Cerebellar nuclear complex (tissue), 1 donor: ENCODE measurements at regions not wholly inside any gene's neighbourhood (a gene's known extent, or its start where the extent isn't known, plus 50 kb on each side); places are given as distances from the start of the nearest gene placed in this dataset.

Source experiments
- DNase-seq, 2 experiments: peaks; one replicate each; lab custom pipeline; 2025; lab: John Stamatoyannopoulos, UW

DNA sequence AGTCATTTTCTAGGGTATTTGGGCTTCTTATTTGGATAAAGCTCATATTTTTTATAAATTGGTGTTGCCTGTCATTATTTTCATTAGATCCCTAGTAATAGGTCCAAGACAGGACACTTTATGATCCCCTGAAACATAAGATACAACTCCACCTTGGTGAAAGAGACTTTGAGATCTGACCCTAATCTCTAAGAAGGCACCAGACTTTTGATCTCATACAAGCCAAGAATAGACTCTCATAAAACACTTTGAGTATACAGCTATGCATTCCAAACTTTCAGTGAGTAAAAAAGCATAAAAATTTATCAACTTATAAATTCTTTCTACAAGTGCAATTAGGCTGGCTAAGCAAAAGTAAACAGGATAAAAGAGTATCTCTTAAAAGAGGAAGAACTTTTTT, 451.2 kb downstream of the MN1 start:
- no peak for DNase-seq

- DNase-seq, result no peak
Observed at GRCh38 chr22:27352426-27352825, 449.1 kb downstream of the MN1 start.

DNA sequence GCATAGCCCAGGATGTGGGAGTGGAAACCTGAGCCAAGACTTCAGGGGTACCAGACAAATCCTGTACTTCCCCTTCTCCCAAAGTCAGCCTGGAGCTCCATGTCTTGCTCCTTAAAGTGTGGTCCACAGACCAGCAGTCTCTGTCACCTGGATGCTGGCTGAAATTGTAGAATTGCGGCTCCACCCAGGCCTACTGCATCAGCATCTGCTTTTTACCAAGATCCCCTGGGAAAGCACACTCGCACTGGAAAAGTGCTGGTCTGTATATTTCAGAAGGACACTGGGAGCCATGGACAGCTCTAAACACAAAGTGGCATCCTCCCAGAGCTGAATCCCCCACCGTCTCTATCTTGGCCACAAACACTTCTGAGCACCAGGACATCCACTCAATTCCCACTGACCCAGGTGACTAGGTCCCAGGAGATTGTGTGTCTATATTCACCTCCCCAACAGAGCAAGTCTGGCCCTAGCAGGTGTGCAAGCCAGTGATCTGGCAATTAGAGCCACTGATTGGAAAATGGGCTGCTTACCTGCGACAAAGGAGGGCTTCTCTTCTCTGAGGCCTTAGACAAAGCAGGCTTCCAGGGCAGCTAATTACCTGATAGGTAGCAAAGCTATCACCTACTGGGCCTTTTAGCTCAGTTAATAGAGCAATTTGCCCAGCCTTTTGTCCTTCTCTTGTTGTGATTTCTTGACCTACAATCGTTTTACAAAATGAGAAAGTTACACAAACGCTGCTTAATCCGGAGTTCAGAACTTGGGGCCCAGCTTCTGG, 443.3 kb downstream of the MN1 start:
- DNase-seq, result no peak

DNA sequence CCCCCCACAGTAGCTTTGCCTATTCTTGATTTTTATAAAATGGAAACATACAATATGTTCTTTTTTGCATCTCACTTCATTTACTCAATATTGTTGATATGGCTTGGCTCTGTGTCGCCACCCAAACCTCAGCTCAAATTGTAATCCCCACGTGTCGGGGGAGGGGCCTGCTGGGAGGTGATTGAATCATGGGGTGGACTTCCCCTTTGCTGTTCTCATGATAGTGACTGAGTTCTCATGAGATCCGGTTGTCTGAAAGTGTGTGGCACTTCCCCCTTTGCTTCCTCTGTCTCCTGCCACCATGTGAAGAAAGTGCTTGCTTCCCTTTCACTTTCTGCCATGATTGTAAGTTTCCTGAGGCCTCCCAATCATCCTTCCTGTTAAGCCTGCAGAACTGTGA, 431.3 kb downstream of the MN1 start:
- no peak for DNase-seq

DNA sequence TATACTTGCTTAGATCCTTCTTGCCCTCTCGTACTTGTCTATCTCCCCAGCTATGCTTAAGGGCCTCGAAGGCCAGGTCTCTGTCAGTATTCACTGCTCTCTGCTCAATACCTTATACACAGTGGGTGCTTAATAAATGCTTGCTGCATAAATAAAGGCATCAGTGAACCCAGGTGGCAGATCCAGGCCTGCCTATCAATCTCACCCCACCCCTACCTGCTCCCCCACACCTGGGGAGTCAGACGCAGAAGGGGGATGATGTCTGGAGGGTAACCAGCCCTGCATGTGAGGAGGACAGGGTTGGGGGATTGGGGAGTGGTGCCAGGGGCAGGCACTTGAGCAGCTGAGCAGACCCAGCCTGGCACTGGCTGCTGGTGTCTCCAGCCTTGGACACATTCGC, 430.6 kb downstream of the MN1 start:
- no peak for DNase-seq

GRCh38 chr22:27372364-27372763, 429.2 kb downstream of the MN1 start:
- DNase-seq, result no peak

DNA sequence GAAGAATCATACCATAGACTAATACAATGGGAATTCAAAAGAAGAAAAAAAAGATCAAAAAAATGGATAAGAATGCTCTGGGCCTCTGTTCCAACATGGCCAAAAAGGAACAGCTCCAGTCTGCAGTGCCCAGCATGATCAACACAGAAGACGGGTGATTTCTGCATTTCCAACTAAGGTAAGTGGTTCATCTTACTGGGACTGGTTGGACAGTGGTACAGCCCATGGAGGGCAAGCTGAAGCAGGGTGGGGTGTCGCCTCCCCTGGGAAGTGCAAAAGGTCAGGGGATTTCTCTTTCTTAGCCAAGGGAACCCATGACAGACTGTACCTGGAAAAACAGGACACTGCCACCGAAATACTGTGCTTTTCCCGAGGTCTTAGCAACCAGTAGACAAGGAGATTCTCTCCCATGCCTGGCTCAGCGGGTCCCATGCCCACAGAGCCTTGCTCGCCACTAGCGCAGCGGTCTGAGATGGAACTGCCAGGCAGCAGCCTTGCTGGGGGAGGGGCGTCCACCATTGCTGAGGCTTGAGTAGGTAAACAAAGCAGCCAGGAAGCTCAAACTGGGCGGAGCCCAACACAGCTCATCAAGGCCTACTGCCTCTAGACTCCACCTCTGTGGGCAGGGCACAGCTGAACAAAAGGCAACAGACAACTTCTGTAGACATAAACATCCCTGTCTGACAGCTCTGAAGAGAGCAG, 428.4 kb downstream of the MN1 start:
- no peak for DNase-seq

DNA sequence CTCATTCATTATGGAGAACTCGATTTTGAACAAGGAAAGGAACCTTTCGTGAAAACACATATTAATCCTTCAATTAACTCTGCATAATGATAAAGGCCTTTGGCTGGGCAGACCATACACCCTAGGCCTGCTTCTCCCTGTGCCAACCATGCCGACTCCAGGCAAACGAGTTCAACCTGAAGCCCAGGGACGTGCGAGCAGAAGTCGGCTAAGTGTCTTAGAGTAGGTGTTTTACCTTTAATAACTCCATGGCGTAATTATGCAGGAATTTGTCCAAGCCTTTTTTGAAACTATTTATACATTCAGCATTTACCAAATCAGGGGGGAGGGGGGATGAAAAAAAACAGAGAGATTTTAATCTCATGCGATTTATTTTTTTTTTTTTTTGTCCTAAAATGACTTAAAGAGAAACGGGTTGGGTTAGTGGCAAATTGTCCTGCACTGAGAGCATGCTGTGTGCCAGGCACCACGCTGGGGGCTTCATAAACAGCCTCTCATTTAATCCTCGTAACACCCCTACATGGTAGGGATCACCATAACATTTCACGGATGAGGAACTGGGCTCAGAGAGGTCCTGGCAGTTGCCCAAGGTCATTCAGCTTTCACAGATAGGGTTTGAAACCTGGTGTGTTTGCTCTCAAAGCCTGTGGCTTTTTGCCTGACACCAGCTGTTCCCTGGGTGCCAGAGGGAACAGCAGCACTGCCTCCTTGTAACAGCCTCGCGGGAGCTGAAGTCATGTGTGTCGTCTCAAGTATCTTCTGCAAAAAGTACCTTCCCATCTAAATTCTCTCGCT, 423.9 kb downstream of the MN1 start:
- DNase-seq, result no peak

GRCh38 chr22:27378311-27378800, 423.2 kb downstream of the MN1 start:
- no peak for DNase-seq

GRCh38 chr22:27378995-27379394, 422.6 kb downstream of the MN1 start:
- DNase-seq, result no peak

DNA sequence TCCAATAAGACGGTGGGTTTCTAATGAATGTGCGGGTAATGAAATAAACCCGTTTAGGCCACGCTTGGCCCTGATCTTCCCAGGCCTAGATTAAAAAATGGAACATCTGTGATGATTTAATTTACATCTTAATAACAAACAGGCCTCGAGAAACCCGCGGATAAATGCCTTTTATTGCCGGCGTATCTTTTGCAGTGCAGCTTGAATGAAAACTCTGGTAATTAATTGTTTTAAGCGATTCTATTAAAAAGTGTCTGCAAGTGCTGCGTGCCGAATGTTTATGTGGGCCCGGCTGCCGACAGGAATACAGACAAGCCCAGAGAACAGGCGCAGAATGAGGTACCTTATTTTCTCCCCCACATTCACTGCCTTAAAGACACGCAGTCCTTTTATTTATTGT, 420.7 kb downstream of the MN1 start:
- no peak for DNase-seq

DNA sequence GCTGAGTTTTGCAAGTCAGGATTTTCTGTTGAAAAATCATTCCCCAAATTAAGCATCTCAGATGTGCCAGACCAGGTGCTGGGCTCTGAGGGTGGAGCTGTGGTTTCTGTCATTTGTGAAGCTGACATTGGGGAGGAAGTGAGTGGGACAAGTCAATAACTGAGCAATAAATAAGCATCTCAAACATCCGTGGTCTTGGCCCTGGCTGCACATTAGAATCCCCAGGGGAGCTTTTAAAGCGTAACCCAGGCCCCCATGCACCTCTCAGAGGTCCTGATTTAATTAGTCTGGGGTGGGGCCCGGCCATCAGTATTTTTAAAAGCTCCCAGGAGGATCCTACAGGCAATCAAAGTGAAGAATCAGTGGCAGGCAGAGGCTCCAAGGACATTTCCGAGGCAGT, 420.0 kb downstream of the MN1 start:
- DNase-seq, result no peak

GRCh38 chr22:27381960-27382742, 419.4 kb downstream of the MN1 start:
- DNase-seq, result no peak

GRCh38 chr22:27382947-27383346, 418.6 kb downstream of the MN1 start:
- DNase-seq, result no peak

DNA sequence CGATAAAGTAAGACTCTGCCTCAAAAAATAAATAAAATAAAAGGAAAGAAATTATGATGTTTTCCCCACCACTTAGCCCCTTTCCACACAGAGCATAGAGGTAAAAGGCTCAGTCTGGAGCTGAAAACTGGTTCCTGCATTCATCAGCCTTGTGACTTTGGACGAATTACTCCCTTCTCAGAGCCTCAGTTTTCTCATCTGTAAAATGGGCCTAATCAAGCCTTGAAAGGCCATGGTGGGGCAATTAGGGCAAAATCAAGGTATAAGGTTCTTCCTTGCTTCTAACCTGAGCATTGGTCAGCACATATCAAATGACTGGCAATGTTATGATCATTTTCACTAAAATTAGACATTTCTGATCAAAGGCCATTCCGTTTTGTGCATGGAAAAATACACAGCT, 417.7 kb downstream of the MN1 start:
- no peak for DNase-seq

DNA sequence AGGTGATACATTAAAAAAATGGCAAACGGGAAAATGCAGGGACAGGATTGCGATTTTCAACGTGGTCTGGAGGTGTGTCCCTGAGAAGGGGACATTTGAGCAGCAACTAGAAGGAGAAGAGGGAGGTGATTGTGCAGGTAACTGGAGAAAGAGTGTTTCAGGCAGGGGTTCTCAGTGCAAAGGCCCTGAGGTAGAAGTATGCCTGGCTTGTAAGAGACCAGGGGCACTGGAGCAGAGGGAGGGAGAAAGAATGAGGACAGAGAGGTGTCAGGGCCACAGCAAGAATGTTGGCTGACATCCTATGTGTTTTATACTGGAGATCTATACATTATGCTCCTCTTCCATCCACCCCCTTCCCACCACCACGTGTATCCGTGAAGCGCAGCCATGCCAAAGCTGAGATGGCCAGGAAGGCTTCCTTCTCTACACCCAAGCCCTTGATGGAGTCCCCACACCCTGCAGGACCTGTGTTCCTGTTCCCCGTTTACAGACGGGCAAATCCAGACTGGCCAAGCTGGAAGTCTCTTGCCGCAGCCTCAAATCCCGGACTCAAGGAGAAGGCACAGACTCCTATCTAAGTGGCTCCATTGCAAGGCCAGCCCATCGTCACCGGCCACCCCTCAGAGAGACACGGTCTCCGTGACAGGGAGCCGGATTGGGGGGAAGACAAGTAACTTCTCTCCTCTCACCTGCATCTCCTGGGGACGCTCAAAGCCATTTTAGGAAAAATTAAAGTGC, 416.1 kb downstream of the MN1 start:
- DNase-seq, result no peak

DNA sequence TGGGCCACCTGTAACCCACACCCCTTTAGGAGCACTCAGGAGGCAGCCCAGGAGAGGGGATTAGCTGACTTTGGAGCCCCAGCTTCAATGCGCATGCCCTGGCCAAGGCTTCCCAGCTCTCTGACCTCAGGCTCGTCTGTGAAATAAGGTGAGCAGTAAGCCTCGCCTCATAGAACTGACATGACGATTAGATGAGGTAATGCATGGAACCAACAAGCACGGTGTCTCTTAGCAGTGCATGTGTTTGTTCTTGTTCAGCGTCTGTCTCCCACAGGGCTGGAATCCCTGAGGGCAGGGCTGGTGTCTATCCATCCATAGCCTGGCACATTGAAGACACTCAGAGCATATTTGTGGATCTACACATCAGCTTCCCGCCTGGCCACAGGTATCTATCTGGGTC, 415.4 kb downstream of the MN1 start:
- DNase-seq, result no peak

GRCh38 chr22:27387561-27387960, 414.0 kb downstream of the MN1 start:
- no peak for DNase-seq

DNA sequence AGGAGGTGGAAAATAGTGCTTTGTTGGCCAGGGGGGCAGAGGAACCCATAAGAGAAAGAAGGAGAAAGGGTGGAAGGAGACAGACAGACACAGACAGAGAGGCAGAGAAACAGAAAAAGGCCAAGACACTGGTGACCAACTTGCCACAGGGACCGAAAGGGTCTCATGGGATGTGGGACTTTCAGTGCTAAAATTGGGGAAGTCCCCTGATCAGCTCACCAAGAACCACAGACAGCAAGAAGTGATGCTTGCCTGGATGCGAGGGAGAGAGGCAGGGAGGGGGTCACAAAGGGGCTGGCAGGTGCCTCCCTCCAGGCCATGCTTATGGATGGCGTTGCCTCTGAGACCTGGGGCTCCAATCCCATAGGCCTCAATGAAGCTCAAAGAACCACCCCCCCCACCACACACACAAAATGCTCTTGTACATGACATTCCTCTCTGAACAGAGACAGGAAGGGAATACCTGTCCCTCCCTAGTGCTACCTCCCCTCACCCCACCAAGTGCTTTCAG, 413.4 kb downstream of the MN1 start:
- DNase-seq, result no peak

GRCh38 chr22:27389727-27390075, 411.9 kb downstream of the MN1 start:
- DNase-seq, result no peak
